Neural progenitor cell (in vitro differentiated cells): ENCODE measurements at regions not wholly inside any gene's neighbourhood (a gene's known extent, or its start where the extent isn't known, plus 50 kb on each side); places are given as distances from the start of the nearest gene placed in this dataset.
"Not testable (repeated sequence)": the region's sequence is repeated elsewhere in the genome, so short reads cannot be mapped to it uniquely, and the experiment has no call there.

Experiments
- DNase-seq: peaks from one replicate; pipeline ENCODE4 v3.0.0-alpha.2; 2016; ENCODE audit warnings: low spot score
- H2AFZ ChIP-seq: fragments of 200-600 bp; sonication (generic); replicated peaks from 2 replicates; pipeline ENCODE4 v1.6.1; 2016; ENCODE audit warnings: antibody characterized with exemption
- H3F3A ChIP-seq: fragments of 200-600 bp; sonication (generic); 2 replicates; pipeline ENCODE4 v1.6.1; 2016; ENCODE audit warnings: antibody characterized with exemption, low read depth
- H3K27ac ChIP-seq: fragments of 200-600 bp; sonication (generic); 2 replicates; pipeline ENCODE4 v1.5.1; 2016; ENCODE audit warnings: mild to moderate bottlenecking
- H3K27me3 ChIP-seq: fragments of 200-600 bp; sonication (generic); 2 replicates; pipeline ENCODE4 v1.6.1; 2016; ENCODE audit warnings: mild to moderate bottlenecking, moderate library complexity
- H3K36me3 ChIP-seq: fragments of 200-600 bp; sonication (generic); 2 replicates; pipeline ENCODE4 v1.5.1; 2016
- H3K4me1 ChIP-seq: fragments of 200-600 bp; sonication (generic); 2 replicates; pipeline ENCODE4 v1.6.1; 2016; ENCODE audit warnings: mixed run types
- H3K4me2 ChIP-seq: fragments of 200-600 bp; sonication (generic); 2 replicates; pipeline ENCODE4 v1.6.1; 2016
- H3K4me3 ChIP-seq: fragments of 200-600 bp; sonication (generic); 2 replicates; pipeline ENCODE4 v1.5.1; 2016
- H3K79me2 ChIP-seq: fragments of 200-600 bp; sonication (generic); 2 replicates; pipeline ENCODE4 v1.6.1; 2016; ENCODE audit warnings: low read depth
- H3K9ac ChIP-seq: fragments of 200-600 bp; sonication (generic); 2 replicates; pipeline ENCODE4 v1.6.1; 2016
- H3K9me3 ChIP-seq: fragments of 200-600 bp; sonication (generic); 2 replicates; pipeline ENCODE4 v1.5.1; 2016; ENCODE audit warnings: low read depth
- H4K20me1 ChIP-seq: fragments of 200-600 bp; sonication (generic); 2 replicates; pipeline ENCODE4 v1.6.1; 2016; ENCODE audit warnings: low read depth
- H3K27ac Mint-ChIP-seq: 3 replicates; pipeline ENCODE4 v1.8.0; 2021; ENCODE audit warnings: mixed read lengths
- H3K27me3 Mint-ChIP-seq: 2 replicates; pipeline ENCODE4 v1.8.0; 2022; ENCODE audit warnings: low read depth, mild to moderate bottlenecking, inconsistent platforms, moderate library complexity, mixed read lengths; ENCODE audit not compliant: insufficient read depth
- H3K36me3 Mint-ChIP-seq: 3 replicates; pipeline ENCODE4 v1.8.0; 2021; ENCODE audit warnings: mixed read lengths
- H3K4me1 Mint-ChIP-seq: 3 replicates; pipeline ENCODE4 v1.8.0; 2021; ENCODE audit warnings: mixed read lengths
- H3K4me3 Mint-ChIP-seq: 3 replicates; pipeline ENCODE4 v1.8.0; 2021; ENCODE audit warnings: mild to moderate bottlenecking, moderate library complexity, mixed read lengths
- H3K9me3 Mint-ChIP-seq: 3 replicates; pipeline ENCODE4 v1.8.0; 2020; ENCODE audit warnings: mixed read lengths
- CTCF ChIP-seq: fragments of 200-600 bp; sonication (generic); IDR thresholded peaks from 2 replicates; pipeline ENCODE4 v1.5.1; 2017; ENCODE audit warnings: antibody characterized with exemption, mild to moderate bottlenecking
- EZH2 ChIP-seq: fragments of 200-600 bp; sonication (generic); IDR thresholded peaks from 2 replicates; pipeline ENCODE4 v1.6.1; 2017; ENCODE audit warnings: antibody characterized with exemption, mild to moderate bottlenecking, moderate library complexity
- EZH2phosphoT487 ChIP-seq: fragments of 200-600 bp; sonication (generic); IDR thresholded peaks from 2 replicates; pipeline ENCODE4 v1.6.1; 2017; ENCODE audit warnings: antibody characterized with exemption

- no peak overlapping the region for H3K4me3 ChIP-seq
- peaks cover 10% of the 10 kb centered on the region for H3K27me3 Mint-ChIP-seq
- H3K9me3 Mint-ChIP-seq = peaks cover 10% of the 10 kb centered on the region
- H3K4me1 Mint-ChIP-seq = peaks cover 8% of the 10 kb centered on the region
- DNase-seq = no peak
- no peak overlapping the region for H2AFZ ChIP-seq
- no peak overlapping the region for H3K27ac Mint-ChIP-seq
- no peaks in the 10 kb centered on the region for H3K9me3 ChIP-seq
- H3K36me3 Mint-ChIP-seq = no peaks in the 10 kb centered on the region
- H3F3A ChIP-seq = no peaks in the 10 kb centered on the region
- TF ChIP-seq EZH2phosphoT487 = no peak
- no peak for TF ChIP-seq EZH2
- TF ChIP-seq CTCF = no peak
- no peaks in the 10 kb centered on the region for H4K20me1 ChIP-seq
- no peak overlapping the region for H3K4me3 Mint-ChIP-seq
- H3K27ac ChIP-seq = no peak overlapping the region
- H3K4me1 ChIP-seq = no peaks in the 10 kb centered on the region
- H3K9ac ChIP-seq = no peak overlapping the region
- H3K27me3 ChIP-seq = no peaks in the 10 kb centered on the region
- H3K36me3 ChIP-seq = no peaks in the 10 kb centered on the region
- H3K79me2 ChIP-seq = no peaks in the 10 kb centered on the region
- H3K4me2 ChIP-seq = no peak overlapping the region
These were observed 821.3 kb downstream of the BRD1 start for GRCh38 chr22:49006207-49007012.

- Histone ChIP-seq H3K4me3 (no peak overlapping the region), H4K20me1 (no peaks in the 10 kb centered on the region), H3K27me3 (no peaks in the 10 kb centered on the region), H3K9me3 (no peaks in the 10 kb centered on the region), H3K9ac (no peak overlapping the region), H3K27ac (no peak overlapping the region), H3K4me1 (no peaks in the 10 kb centered on the region), H3K4me2 (no peak overlapping the region), H3K79me2 (no peaks in the 10 kb centered on the region), H2AFZ (no peak overlapping the region), H3K36me3 (no peaks in the 10 kb centered on the region), H3F3A (no peaks in the 10 kb centered on the region)
- Mint-ChIP-seq H3K9me3 (peaks cover 13% of the 10 kb centered on the region), H3K4me3 (no peak overlapping the region), H3K27ac (no peak overlapping the region), H3K27me3 (peaks cover 10% of the 10 kb centered on the region), H3K36me3 (no peaks in the 10 kb centered on the region), H3K4me1 (peaks cover 8% of the 10 kb centered on the region)
- TF ChIP-seq EZH2phosphoT487 = no peak
- no peak for TF ChIP-seq CTCF
- no peak for TF ChIP-seq EZH2
- no peak for DNase-seq
These were observed 822.1 kb downstream of the BRD1 start for GRCh38 chr22:49005557-49005956.

GRCh38 chr22:49004484-49005399, 822.9 kb downstream of the BRD1 start:
- Histone ChIP-seq H3K9me3 (no peaks in the 10 kb centered on the region), H3K4me3 (no peak overlapping the region), H4K20me1 (no peaks in the 10 kb centered on the region), H2AFZ (no peak overlapping the region), H3K27ac (no peak overlapping the region), H3K9ac (no peak overlapping the region), H3K4me2 (no peak overlapping the region), H3K79me2 (no peaks in the 10 kb centered on the region), H3F3A (no peaks in the 10 kb centered on the region), H3K4me1 (no peaks in the 10 kb centered on the region), H3K36me3 (no peaks in the 10 kb centered on the region), H3K27me3 (no peaks in the 10 kb centered on the region)
- TF ChIP-seq EZH2 (no peak), CTCF (no peak), EZH2phosphoT487 (no peak)
- H3K4me1 Mint-ChIP-seq = peaks cover 3% of the 10 kb centered on the region
- H3K36me3 Mint-ChIP-seq = no peaks in the 10 kb centered on the region
- H3K27ac Mint-ChIP-seq = no peak overlapping the region
- peaks cover 10% of the 10 kb centered on the region for H3K27me3 Mint-ChIP-seq
- peaks cover 15% of the 10 kb centered on the region for H3K9me3 Mint-ChIP-seq
- H3K4me3 Mint-ChIP-seq = no peak overlapping the region
- DNase-seq = no peak

- H3K36me3 ChIP-seq, H3K9me3 Mint-ChIP-seq, H3K9ac ChIP-seq, H3K27me3 Mint-ChIP-seq, DNase-seq, H3K4me3 ChIP-seq, H3K4me1 ChIP-seq, H3K79me2 ChIP-seq, H2AFZ ChIP-seq, H3K4me3 Mint-ChIP-seq, H3F3A ChIP-seq, H3K27ac Mint-ChIP-seq, H3K4me1 Mint-ChIP-seq, H3K4me2 ChIP-seq, H3K9me3 ChIP-seq, H4K20me1 ChIP-seq, H3K27ac ChIP-seq, H3K27me3 ChIP-seq, H3K36me3 Mint-ChIP-seq: not testable (repeated sequence)
These were observed 830.1 kb downstream of the BRD1 start for GRCh38 chr22:48997605-48998004.
